Psoas muscle (tissue), 7 donors: ENCODE measurements at regions not wholly inside any gene's neighbourhood (a gene's known extent, or its start where the extent isn't known, plus 50 kb on each side); places are given as distances from the start of the nearest gene placed in this dataset.
A peak's percentile ranks its signal among the peaks of the same experiment; 100 is the strongest.

Source experiments
- ATAC-seq, 4 donors: fragments of 200-7000 bp; cut with Tn5 transposase; one replicate each; pipeline ENCODE4 v1.9.1; 2020; ENCODE audit warnings: moderate library complexity in 3 of 4, mild to moderate bottlenecking in 2 of 4
- DNase-seq, 2 donors: peaks; one replicate each; pipeline ENCODE4 v3.0.0-alpha.2; 2020
- H3K27ac ChIP-seq: fragments of 200-600 bp; one replicate; pipeline ENCODE4 v1.8.0; 2022
- H3K27me3 ChIP-seq, 3 donors: fragments of 200-600 bp in 1 of 3; one replicate each; pipeline versions ENCODE4 v1.6.1 to v1.8.0; 2013 to 2022; ENCODE audit warnings: low read length in 2 of 3, mild to moderate bottlenecking in 2 of 3, moderate library complexity in 1 of 3; ENCODE audit not compliant: insufficient read depth in 3 of 3
- H3K36me3 ChIP-seq, 2 donors: fragments of 200-600 bp in 1 of 2; one replicate each; pipeline versions ENCODE4 v1.6.1 to v1.8.0; 2013 to 2022; ENCODE audit warnings: low read depth in 1 of 2, mild to moderate bottlenecking in 1 of 2, moderate library complexity in 1 of 2; ENCODE audit not compliant: insufficient read depth in 1 of 2
- H3K4me1 ChIP-seq: fragments of 200-600 bp; one replicate; pipeline ENCODE4 v1.8.0; 2022
- H3K4me3 ChIP-seq: fragments of 200-600 bp; one replicate; pipeline ENCODE4 v1.8.0; 2022; ENCODE audit warnings: mild to moderate bottlenecking
- H3K9me3 ChIP-seq: fragments of 200-600 bp; one replicate; pipeline ENCODE4 v1.8.0; 2022
- WGBS, 3 donors: extraction: QIAGEN DNeasy Blood & Tissue Kit; methylation state at CpG; one replicate each; pipeline versions ENCODE4 v1.1.6 to v1.1.7; 2013; 5-methylcytosine and 5-hydroxymethylcytosine counted together
- intact Hi-C, 2 donors: fragments of 100-400 bp; cut with DNase I; formaldehyde crosslinking; loops; one replicate each; pipeline versions ENCODE4 v1.11.0 to v1.14.2; 2022
- TF ChIP-seq, protein P1 (sequence below): fragments of 200-600 bp; IDR thresholded peaks from one replicate; pipeline ENCODE4 v1.8.0; 2022; ENCODE audit warnings: antibody characterized with exemption
- donor health status: healthy with polysubstance abuse.
- donor health status: DM: no; HTN: no; CAD: no; lungs with moderate emphysema.
- donor health status: Bipolar disorder and iron deficiency.
- donor health status: healthy.
- donor health status: DM: yes; HTN: yes; CAD: no.
- donor health status: DM: no; HTN: no; CAD: no.
- donor health status: DM: yes; HTN: yes; CAD: no.

GRCh38 chr16:7026639-7027038 lies 306.0 kb upstream of the RBFOX1 start:
- TF ChIP-seq, protein P1, sequence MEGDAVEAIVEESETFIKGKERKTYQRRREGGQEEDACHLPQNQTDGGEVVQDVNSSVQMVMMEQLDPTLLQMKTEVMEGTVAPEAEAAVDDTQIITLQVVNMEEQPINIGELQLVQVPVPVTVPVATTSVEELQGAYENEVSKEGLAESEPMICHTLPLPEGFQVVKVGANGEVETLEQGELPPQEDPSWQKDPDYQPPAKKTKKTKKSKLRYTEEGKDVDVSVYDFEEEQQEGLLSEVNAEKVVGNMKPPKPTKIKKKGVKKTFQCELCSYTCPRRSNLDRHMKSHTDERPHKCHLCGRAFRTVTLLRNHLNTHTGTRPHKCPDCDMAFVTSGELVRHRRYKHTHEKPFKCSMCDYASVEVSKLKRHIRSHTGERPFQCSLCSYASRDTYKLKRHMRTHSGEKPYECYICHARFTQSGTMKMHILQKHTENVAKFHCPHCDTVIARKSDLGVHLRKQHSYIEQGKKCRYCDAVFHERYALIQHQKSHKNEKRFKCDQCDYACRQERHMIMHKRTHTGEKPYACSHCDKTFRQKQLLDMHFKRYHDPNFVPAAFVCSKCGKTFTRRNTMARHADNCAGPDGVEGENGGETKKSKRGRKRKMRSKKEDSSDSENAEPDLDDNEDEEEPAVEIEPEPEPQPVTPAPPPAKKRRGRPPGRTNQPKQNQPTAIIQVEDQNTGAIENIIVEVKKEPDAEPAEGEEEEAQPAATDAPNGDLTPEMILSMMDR, result no peak
- intact Hi-C loops, result no loop called here
- H3K27ac ChIP-seq, result no peak overlapping the region

DNA sequence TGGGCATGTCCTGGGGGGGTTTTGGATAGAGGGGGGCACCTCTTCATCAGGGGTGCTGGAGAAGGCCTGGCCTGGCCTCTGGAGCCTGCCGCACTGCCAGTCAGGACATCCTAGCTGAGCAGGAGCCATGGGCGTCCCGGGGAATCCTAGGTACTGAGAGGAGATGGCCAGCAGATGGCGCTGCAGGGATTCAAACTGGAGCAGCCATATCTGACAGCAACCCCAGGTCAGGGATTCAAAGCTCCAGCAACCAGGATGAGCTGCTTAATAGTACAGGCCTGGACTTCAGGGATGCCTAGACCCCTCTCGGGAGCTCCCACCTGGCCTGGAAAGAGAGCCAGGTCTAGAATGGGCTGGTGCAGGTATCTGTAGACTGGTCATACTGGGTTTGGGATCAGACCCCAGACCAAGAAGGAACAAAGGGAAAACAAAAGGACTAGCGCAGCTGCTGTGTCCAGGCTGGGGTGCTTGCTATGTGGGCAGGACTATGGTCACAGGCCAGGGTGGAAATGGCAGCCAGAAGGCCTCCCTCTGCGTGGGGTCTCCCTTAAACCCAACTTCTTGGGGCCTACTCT lies 306.9 kb upstream of the RBFOX1 start:
- intact Hi-C loops, result no loop called here
- Histone ChIP-seq H3K9me3 (no peaks in the 10 kb centered on the region), H3K4me3 (no peak overlapping the region), H3K4me1 (no peaks in the 10 kb centered on the region), H3K27me3 (no peaks in the 10 kb centered on the region), H3K27ac (no peak overlapping the region), H3K36me3 (no peaks in the 10 kb centered on the region)
- peak; percentile 56 to 74 for DNase-seq
- peak; percentile 51 to 79 (median 70) for ATAC-seq
- WGBS, 3 donors, result 26 to 35% (median 34%) methylated on average over 7 of the region's 7 CpGs
- TF ChIP-seq, protein P1, result peak; percentile 69

More at GRCh38 chr16:7026639-7027038, 306.0 kb upstream of the RBFOX1 start:
- 56 to 69% (median 64%) methylated on average over 6 of the region's 6 CpGs for WGBS, 3 donors
- no peaks in the 10 kb centered on the region for H3K27me3 ChIP-seq
- H3K4me3 ChIP-seq, result no peak overlapping the region
- H3K9me3 ChIP-seq, result no peaks in the 10 kb centered on the region
- no peak for DNase-seq
- H3K36me3 ChIP-seq, result no peaks in the 10 kb centered on the region
- no peaks in the 10 kb centered on the region for H3K4me1 ChIP-seq
- no peak for ATAC-seq

DNA sequence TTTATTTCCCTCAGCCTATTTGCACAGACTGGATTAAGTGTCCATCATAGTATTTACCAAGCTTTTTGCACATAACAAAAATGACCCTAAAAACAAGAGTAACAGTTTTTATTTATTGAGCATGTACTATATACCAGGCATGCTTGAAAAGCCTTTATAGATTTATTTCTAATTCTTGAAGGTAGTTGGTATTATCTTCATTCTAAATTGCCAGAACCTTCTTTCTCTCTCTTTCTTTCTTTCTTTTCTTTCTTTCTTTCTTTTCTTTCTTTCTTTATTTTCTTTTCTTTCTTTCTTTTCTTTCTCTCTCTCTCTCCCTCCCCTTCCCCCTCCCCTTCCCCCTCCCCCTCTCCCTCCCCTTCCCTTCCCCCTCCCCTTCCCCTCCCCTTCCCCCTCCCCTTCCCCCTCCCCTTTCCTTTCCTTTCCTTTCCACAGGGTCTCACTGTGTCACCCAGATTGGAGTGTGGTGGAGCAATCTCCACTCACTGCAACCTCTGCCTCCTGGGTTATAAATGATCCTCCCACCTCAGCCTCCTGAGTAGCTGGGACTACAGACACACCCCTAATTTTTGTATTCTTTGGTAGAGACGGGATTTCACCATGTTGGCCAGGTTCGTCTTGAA lies 310.9 kb upstream of the RBFOX1 start:
- DNase-seq (no peak), ATAC-seq (no peak)
- Histone ChIP-seq H3K27ac (no peak overlapping the region), H3K4me3 (no peak overlapping the region), H3K36me3 (no peaks in the 10 kb centered on the region), H3K4me1 (no peaks in the 10 kb centered on the region), H3K9me3 (no peaks in the 10 kb centered on the region), H3K27me3 (peaks cover 0 to 4% (median 0%) of the 10 kb centered on the region in 3 donors)
- intact Hi-C loops, result no loop called here
- TF ChIP-seq, protein P1, result no peak
- 68 to 80% (median 75%) methylated on average over 2 of the region's 2 CpGs for WGBS, 3 donors

DNA sequence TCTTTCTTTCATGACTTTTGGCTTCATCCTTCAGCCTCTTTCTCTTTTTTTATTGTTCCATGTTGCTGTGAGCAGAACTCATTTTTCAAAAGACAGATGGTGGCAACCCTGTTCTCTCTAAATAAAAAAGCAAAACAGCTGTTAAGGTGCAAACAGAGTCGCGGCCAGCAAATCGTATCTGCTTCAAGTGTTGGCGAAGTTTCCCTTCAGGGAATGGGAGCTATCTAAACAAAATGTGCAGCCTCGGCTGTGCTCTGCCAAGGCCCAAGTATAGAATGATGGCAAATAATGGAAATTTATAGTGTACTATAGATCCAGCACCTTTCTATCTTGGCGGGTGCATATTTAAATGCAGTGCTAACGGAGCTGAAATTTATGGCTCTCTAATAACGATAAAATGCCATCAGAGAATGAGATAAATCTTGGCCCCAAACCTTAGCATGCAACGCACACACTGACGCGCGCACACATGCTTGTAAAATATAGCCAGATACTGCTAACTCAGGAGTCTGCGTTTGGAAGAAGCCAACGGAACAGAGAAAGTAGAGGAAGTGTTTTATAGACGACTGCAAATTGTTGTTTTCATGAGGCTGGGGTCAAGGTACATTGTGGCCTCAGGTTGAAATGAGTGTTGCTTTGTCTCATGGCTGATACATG lies 315.5 kb upstream of the RBFOX1 start:
- no peak overlapping the region for H3K4me3 ChIP-seq
- peaks cover 0 to 4% (median 0%) of the 10 kb centered on the region in 3 donors for H3K27me3 ChIP-seq
- TF ChIP-seq, protein P1, result no peak
- no peaks in the 10 kb centered on the region for H3K4me1 ChIP-seq
- no peak for DNase-seq
- 71 to 75% (median 73%) methylated on average over 15 of the region's 15 CpGs for WGBS, 3 donors
- no peak overlapping the region for H3K27ac ChIP-seq
- intact Hi-C loops, result no loop called here
- no peak for ATAC-seq
- no peaks in the 10 kb centered on the region for H3K36me3 ChIP-seq
- no peaks in the 10 kb centered on the region for H3K9me3 ChIP-seq
